KBM-7 (cell line): ENCODE measurements at regions not wholly inside any gene's neighbourhood (a gene's known extent, or its start where the extent isn't known, plus 50 kb on each side); places are given as distances from the start of the nearest gene placed in this dataset.

ENCODE experiments used
- DNase-seq: peaks from one replicate; pipeline ENCODE4 v3.0.0-alpha.2; 2015
- in situ Hi-C: fragments of 300-500 bp; cut with MboI; formaldehyde crosslinking; loops from 2 replicates; pipeline ENCODE4 v1.14.3; 2020; ENCODE audit warnings: low sequenced_read_pairs, low pct_unique_long_range_greater_than_20kb, mixed read lengths

DNA sequence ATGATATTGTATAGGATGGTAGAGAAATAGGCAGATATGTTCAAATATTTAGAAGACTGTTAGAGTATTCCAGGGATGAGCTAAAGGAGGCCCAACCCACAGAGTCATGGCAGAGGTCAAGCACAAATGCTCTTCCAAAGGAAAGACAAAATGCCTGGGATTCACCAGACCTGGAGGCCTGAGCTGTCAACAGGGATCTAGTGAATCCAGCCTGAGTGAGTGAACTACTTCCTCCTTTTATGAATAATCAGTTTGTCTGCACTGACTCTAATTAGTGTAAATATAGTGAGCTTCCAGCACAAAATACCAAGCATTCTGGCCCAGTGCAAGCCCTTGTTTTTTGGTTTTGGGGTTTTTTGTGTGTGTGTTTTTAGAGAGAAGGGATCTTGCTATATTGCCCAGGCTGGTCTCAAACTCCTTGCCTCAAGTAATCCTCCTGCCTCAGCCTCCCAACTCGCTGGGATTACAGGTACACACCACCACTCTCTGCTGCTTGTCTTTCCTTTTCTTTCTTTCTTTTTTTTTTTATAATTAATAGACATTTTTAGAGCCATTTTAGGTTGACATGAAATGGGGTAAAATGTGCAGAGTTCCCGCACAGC, 244.4 kb downstream of the SKIDA1 start:
- no peak for DNase-seq
- in situ Hi-C loops = loop anchor here (25.0 kb wide), 1 partner anchor 206 kb away; no protein-coding TSS in a partner anchor

GRCh38 chr10:21280037-21280436, 245.4 kb downstream of the SKIDA1 start:
- in situ Hi-C loops = loop anchor here (25.0 kb wide), 1 partner anchor 207 kb away; no protein-coding TSS in a partner anchor
- no peak for DNase-seq

DNA sequence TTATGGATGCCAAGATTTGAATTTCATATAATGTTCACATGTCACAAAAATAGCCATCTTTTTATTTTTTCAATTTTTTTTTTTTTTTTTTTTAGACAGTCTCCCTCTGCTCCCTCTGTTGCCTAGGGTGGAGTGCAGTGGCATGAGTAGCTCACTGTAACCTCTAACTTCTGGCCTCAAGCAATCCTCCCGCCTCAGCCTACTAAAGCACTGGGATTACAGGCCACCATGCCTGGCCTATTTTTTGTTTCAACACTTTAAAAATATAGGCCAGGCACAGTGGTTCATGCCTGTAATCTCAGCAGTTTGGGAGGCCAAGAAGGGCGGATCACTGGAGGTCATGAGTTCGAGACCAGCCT, 246.3 kb downstream of the SKIDA1 start:
- in situ Hi-C loops = loop anchor here (25.0 kb wide), 1 partner anchor 208 kb away; no protein-coding TSS in a partner anchor
- DNase-seq = no peak

DNA sequence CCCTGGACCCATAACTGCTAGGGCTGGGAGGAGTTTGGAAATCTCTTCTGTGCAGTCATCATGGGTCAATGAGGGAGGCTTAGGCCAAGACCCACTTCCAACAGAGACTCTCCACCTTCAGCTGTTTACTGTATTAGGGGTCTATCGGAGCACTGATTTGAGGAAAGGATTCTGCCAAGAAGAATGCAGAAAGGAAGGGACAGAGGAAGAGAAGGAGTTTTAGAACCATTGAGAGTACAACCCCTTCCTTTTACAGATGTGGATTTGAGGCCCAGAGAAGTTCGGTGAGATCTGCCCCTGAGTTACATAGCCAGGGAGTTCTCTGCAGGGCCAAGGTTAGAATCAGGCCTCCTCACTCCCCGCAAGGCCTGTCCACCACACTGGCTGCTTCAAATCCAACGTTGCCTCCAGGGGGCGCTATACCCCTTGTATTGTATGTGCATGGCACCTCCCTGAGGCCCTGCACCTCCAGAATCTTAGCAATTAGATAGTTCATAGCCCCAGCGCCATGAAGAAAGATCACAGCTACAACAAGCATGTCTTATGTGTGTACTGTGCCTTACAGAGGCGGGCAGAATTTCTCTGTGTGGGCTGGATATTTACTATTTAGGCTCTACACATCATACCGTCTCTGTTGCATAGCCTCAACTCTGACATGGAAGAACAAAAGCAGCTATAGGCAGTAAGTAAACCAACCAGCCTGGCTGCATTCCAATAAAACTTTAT, 246.8 kb downstream of the SKIDA1 start:
- DNase-seq = peak; percentile 86
- in situ Hi-C loops = loop anchor here (25.0 kb wide), 1 partner anchor 209 kb away; no protein-coding TSS in a partner anchor

DNA sequence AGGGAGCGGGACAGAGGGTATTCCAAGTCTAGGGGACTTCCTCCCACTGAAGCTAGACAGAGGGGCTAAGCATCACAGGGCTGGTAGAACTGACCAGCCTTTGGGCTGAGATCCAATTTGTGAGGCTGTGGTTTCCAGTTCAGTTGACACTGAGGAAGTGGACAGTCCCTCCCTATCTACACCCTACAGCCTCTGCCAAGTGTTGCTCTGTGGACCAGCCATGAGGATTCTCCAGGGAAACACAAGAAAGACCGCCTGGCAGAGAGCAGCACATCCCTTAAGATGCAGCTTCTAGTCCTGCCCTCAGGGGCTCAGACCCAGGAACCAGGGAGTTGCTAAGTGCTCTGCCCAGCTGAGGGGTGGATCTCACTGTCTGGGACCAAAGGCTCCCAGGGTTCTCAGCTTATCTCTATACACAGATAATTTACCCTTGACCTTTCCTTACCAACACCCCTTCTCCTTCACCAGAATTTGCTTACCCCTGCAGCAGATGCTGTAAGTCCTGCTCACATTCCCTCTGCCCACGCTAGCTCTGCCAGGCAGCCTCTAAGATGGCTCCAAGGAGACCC, 252.0 kb downstream of the SKIDA1 start:
- no peak for DNase-seq
- in situ Hi-C loops = loop anchor here (25.0 kb wide), 2 partner anchors 186 to 411 kb away; no protein-coding TSS in a partner anchor

- in situ Hi-C loops = loop anchor here (25.0 kb wide), 2 partner anchors 186 to 411 kb away; no protein-coding TSS in a partner anchor
- peak; percentile 24 for DNase-seq
Measured at GRCh38 chr10:21272643-21273399, 252.7 kb downstream of the SKIDA1 start.

DNA sequence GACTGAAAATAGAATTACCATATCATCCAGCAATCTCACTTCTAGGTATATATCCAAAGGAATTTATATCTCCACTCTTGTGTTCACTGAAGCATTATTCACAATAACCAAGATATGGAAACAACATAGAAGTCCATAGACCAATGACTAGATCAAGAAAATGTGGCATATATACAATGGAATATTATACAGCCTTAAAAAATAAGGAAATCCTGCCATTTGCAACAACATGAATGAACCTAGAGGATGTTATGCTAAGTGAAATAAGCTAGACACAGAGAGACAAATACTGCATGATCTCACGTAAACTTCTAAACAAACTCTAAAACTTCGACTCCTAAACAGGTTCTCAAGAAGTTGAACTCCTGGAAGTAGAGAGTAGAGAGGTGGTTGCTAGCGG, 254.5 kb downstream of the SKIDA1 start:
- in situ Hi-C loops = loop anchor here (25.0 kb wide), 2 partner anchors 184 to 409 kb away; no protein-coding TSS in a partner anchor
- DNase-seq = no peak

GRCh38 chr10:21269289-21269688, 256.2 kb downstream of the SKIDA1 start:
- no peak for DNase-seq
- in situ Hi-C loops = loop anchor here (25.0 kb wide), 2 partner anchors 182 to 407 kb away; no protein-coding TSS in a partner anchor

GRCh38 chr10:21265622-21266021, 259.9 kb downstream of the SKIDA1 start:
- DNase-seq = no peak
- in situ Hi-C loops = loop anchor here (25.0 kb wide), 2 partner anchors 178 to 403 kb away; no protein-coding TSS in a partner anchor

DNA sequence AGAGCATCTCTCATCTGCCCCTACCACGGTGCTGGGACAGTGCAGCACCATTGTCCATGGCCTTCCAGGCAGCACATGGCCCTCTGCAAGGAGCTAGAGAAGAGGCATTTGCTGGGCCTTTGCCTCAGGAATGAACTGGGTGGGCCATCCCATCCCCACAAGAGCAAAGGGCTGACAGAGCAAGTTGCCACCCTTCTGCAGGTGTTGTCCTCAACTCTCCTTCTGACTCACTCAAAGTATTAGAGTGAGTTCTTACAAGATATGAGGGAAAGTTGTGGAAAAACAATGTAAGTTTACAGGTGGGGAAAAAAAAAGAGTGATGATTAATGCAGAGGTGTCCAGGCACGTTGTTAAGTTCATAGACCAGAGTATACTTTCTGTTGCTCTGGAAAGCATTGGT, 261.2 kb downstream of the SKIDA1 start:
- in situ Hi-C loops = loop anchor here (25.0 kb wide), 2 partner anchors 177 to 402 kb away; no protein-coding TSS in a partner anchor
- no peak for DNase-seq

- in situ Hi-C loops = loop anchor here (25.0 kb wide), 2 partner anchors 177 to 402 kb away; no protein-coding TSS in a partner anchor
- no peak for DNase-seq
Measured at GRCh38 chr10:21263839-21264238, 261.6 kb downstream of the SKIDA1 start.

DNA sequence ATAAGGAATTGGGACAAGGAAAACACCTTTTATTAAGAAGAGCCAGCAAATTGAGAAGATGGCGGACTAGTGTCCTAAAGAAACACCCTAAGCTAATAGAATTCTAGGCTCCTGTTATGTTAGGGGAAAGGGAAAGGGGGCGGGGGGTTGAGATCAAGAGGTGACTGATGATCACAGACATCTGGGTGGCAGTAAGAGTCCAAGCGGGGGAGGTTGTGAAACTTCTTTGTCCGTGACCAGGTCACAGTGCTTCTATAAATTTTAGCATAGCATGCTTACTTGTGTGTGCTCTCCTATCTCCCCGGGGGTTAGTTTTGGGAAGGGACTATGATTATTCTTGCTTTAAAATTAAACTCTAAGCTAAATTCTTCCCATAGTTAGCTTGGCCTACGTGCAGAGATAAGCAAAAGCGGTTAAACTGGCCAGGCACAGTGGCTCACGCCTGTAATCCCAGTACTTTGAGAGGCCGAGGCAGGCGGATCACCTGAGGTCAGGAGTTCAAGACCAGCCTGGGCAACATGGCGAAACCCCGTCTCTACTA, 262.1 kb downstream of the SKIDA1 start:
- DNase-seq = no peak
- in situ Hi-C loops = loop anchor here (25.0 kb wide), 2 partner anchors 176 to 401 kb away; no protein-coding TSS in a partner anchor

DNA sequence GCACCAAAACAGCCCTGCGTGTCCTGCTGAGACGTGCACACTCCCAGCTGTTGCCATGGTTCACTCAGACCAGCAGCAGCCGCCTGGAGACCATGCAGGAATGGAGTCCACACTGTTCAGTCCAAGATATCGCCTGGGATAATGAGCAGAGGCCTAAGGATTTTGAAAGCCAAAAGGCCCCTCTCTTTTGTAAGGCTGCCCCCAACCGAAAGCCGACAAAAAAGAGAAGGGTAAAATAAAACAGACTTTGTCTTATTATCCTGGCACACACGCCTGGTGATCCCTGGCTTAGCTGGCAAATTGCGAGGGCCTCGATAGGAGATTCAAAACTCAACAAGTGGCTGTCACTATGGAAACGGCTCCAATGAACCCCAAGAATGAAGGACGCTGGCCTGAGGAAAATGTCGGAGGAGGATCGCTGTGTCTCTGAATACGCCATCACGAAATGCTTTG, 263.6 kb downstream of the SKIDA1 start:
- in situ Hi-C loops = loop anchor here (25.0 kb wide), 2 partner anchors 175 to 400 kb away; no protein-coding TSS in a partner anchor
- DNase-seq = no peak

- in situ Hi-C loops = loop anchor here (25.0 kb wide), 2 partner anchors 173 to 398 kb away; no protein-coding TSS in a partner anchor
- DNase-seq = no peak
Measured at GRCh38 chr10:21260506-21261149, 264.9 kb downstream of the SKIDA1 start.

DNA sequence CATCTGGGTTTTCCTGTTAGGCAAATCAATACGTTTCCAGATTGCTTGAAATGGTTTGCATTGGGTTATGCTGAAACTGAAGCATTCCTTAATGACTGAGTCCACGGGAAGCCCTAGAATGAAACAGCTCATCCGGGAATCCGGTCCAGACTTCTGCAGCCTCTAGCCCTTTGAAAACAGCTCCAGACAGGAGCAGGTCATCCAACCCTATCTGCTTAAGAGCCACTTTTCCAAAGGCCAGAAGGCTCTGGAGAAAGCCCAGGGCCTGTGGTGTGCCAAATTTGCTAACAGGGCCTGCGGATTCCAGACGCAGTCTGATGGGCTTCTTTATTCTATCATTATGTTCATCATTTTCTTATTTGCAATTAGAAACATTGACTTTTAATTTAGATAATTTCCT, 265.4 kb downstream of the SKIDA1 start:
- DNase-seq = no peak

DNA sequence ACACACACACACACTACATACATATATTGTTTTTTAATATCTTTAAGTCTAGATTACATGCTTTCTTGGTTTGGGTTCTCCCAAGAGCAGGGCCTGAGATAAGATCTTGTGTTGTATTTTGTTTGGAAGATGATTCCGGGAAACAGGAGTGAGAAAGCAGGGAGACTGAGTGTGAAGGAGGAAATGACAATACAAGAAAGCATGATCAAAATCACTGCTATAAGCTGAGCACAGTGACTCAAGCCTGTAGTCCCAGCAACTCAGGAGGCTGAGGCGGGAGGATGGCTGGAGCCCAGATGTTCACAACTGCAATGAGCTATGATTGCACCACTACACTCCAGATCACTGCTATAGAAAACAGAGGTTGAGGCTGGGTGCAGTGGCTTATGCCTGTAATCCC, 267.6 kb downstream of the SKIDA1 start:
- in situ Hi-C loops = loop anchor here (25.0 kb wide), 2 partner anchors 171 to 396 kb away; no protein-coding TSS in a partner anchor
- no peak for DNase-seq

More for the DNA sequence above, 265.4 kb downstream of the SKIDA1 start:
- in situ Hi-C loops = loop anchor here (25.0 kb wide), 2 partner anchors 173 to 398 kb away; no protein-coding TSS in a partner anchor

DNA sequence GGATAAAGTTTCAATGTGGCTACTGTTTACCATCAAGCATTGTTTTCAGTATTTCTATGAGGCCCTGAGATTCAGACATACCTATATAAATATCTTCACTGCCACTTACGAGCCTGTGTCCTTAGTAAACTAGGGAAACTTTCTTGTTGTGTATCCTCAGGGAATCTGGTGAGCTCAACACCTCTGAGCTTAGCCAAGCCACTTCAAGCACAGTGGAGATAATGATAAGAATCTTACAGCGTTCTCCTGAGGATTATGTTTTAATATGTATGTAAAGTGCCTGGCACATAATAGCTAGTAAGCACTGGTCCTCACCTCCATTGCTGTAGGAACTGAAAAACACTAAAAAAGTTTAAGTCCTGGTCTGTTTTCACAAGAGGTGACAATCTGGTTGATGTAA, 268.3 kb downstream of the SKIDA1 start:
- no peak for DNase-seq
- in situ Hi-C loops = loop anchor here (25.0 kb wide), 2 partner anchors 170 to 395 kb away; no protein-coding TSS in a partner anchor

DNA sequence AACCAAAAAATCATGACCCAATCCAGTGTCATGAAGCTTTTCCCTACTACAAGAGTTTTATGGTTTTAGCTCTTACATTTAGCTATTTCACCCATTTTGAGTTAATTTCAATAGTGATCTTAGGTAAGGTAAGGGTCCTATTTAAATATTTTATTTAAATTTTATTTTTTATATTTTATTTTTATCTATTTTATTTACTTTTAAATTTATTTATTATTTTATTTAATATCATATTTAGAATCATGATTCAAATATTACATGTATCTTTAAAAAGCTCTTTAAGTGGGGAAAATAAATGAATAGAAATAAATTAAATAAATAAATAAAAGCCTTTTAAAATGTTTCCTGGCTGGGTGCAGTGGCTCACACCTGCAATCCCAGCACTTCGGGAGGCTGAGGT, 276.0 kb downstream of the SKIDA1 start:
- DNase-seq = no peak
- in situ Hi-C loops = no loop called here
